IPS DF 4.7 (cell line): ENCODE measurements at regions not wholly inside any gene's neighbourhood (a gene's known extent, or its start where the extent isn't known, plus 50 kb on each side); places are given as distances from the start of the nearest gene placed in this dataset.

Experiments used
- DNase-seq: peaks from one replicate; pipeline ENCODE4 v3.0.0-alpha.2; 2013; ENCODE audit warnings: low spot score; ENCODE audit errors: extremely low read depth

- no peak for DNase-seq
Observed at GRCh38 chr12:111224186-111225066, 144.5 kb downstream of the PHETA1 start.

- no peak for DNase-seq
Observed at GRCh38 chr12:111222523-111222922, 146.4 kb downstream of the PHETA1 start.

GRCh38 chr12:111222027-111222414 is 146.9 kb downstream of the PHETA1 start:
- DNase-seq: no peak

- no peak for DNase-seq
Observed at GRCh38 chr12:111221062-111222026, 147.6 kb downstream of the PHETA1 start.

- no peak for DNase-seq
Observed at GRCh38 chr12:111220363-111220762, 148.5 kb downstream of the PHETA1 start.

- no peak for DNase-seq
Observed at GRCh38 chr12:111219440-111219839, 149.5 kb downstream of the PHETA1 start.

- no peak for DNase-seq
Observed at GRCh38 chr12:111218499-111218898, 150.4 kb downstream of the PHETA1 start.

- no peak for DNase-seq
Observed at GRCh38 chr12:111216387-111217159, 152.3 kb downstream of the PHETA1 start.

- DNase-seq: no peak
Observed at GRCh38 chr12:111215881-111216280, 153.0 kb downstream of the PHETA1 start.

- DNase-seq: no peak
Observed at GRCh38 chr12:111214401-111214800, 154.5 kb downstream of the PHETA1 start.

- no peak for DNase-seq
Observed at GRCh38 chr12:111213561-111213960, 155.3 kb downstream of the PHETA1 start.

- no peak for DNase-seq
Observed at GRCh38 chr12:111212814-111213456, 156.0 kb downstream of the PHETA1 start.

- peak; percentile 62 for DNase-seq
Observed at GRCh38 chr12:111211910-111212757, 156.8 kb downstream of the PHETA1 start.

- DNase-seq: no peak
Observed at GRCh38 chr12:111209811-111210210, 159.1 kb downstream of the PHETA1 start.

GRCh38 chr12:111207761-111208160 is 161.1 kb downstream of the PHETA1 start:
- DNase-seq: no peak

- no peak for DNase-seq
Observed at GRCh38 chr12:111204788-111205241, 164.1 kb downstream of the PHETA1 start.

GRCh38 chr12:111203969-111204368 is 164.9 kb downstream of the PHETA1 start:
- no peak for DNase-seq

GRCh38 chr12:111203446-111203845 is 165.4 kb downstream of the PHETA1 start:
- DNase-seq: no peak

- no peak for DNase-seq
Observed at GRCh38 chr12:111202237-111202915, 166.5 kb downstream of the PHETA1 start.
